Activated CD8-positive, alpha-beta T cell treated with anti-CD3 and anti-CD28 coated beads for 36 hours (primary cell): ENCODE measurements at regions not wholly inside any gene's neighbourhood (a gene's known extent, or its start where the extent isn't known, plus 50 kb on each side); places are given as distances from the start of the nearest gene placed in this dataset.
"Not testable (repeated sequence)": the region's sequence is repeated elsewhere in the genome, so short reads cannot be mapped to it uniquely, and the experiment has no call there.

Experiments used
- ATAC-seq: fragments of 200-7000 bp; cut with Tn5 transposase; one replicate; pipeline ENCODE4 v1.10.0; 2021; ENCODE audit warnings: mild to moderate bottlenecking, moderate library complexity
- CTCF ChIA-PET: fragments of 350-600 bp; sonication (Branson Sonifier 250); formaldehyde crosslinking; loops from one replicate; lab custom pipeline; 2021; ENCODE audit warnings: antibody characterized with exemption; lab: Charles Lee
- POLR2A ChIA-PET: fragments of 350-600 bp; sonication (Branson Sonifier 250); formaldehyde crosslinking; loops from one replicate; lab custom pipeline; 2021; ENCODE audit warnings: antibody characterized with exemption; lab: Charles Lee
- DNase-seq: peaks from one replicate; pipeline ENCODE4 v3.0.0-alpha.2; 2020
- H3K27ac Mint-ChIP-seq: one replicate; pipeline ENCODE4 v1.8.0; 2021; ENCODE audit warnings: mild to moderate bottlenecking, mixed read lengths
- H3K27me3 Mint-ChIP-seq: one replicate; pipeline ENCODE4 v1.8.0; 2021; ENCODE audit warnings: mixed read lengths
- H3K36me3 Mint-ChIP-seq: one replicate; pipeline ENCODE4 v1.8.0; 2021; ENCODE audit warnings: low read depth, mixed read lengths
- H3K4me1 Mint-ChIP-seq: one replicate; pipeline ENCODE4 v1.8.0; 2021; ENCODE audit warnings: low read depth, mixed read lengths
- H3K4me3 Mint-ChIP-seq: one replicate; pipeline ENCODE4 v1.8.0; 2021; ENCODE audit warnings: mild to moderate bottlenecking, moderate library complexity, mixed read lengths
- H3K9me3 Mint-ChIP-seq: one replicate; pipeline ENCODE4 v1.8.0; 2021; ENCODE audit warnings: mixed read lengths
- CTCF ChIP-seq: fragments of 200-600 bp; IDR thresholded peaks from one replicate; pipeline ENCODE4 v1.8.0; 2022; ENCODE audit warnings: antibody characterized with exemption, mild to moderate bottlenecking
- intact Hi-C: fragments of 100-400 bp; cut with micrococcal nuclease; formaldehyde crosslinking; loops from one replicate; pipeline ENCODE4 v1.10.0; 2022

- Mint-ChIP-seq H3K27me3 (no peaks in the 10 kb centered on the region), H3K4me1 (no peaks in the 10 kb centered on the region), H3K27ac (no peak overlapping the region), H3K9me3 (no peaks in the 10 kb centered on the region), H3K36me3 (no peaks in the 10 kb centered on the region), H3K4me3 (no peak overlapping the region)
- intact Hi-C loops: loop anchor here (5.0 kb wide), 1 partner anchor 221 kb away; no protein-coding TSS in a partner anchor
- ChIA-PET POLR2A (no interaction called here), CTCF (interaction anchor here (2.0 to 8.6 kb wide), 3 partner anchors 62 to 219 kb away, joined by 12 to 106 read pairs (median 42); partner anchors contain the start of gene NOG)
- ATAC-seq: no peak
- DNase-seq: no peak
- no peak for TF ChIP-seq CTCF
These were observed 115.2 kb downstream of the C17orf67 start for GRCh38 chr17:56718515-56718914.

GRCh38 chr17:56723421-56723820, 110.3 kb downstream of the C17orf67 start:
- H3K27ac Mint-ChIP-seq: no peak overlapping the region

GRCh38 chr17:56724664-56725063, 109.1 kb downstream of the C17orf67 start:
- ATAC-seq (no peak), DNase-seq (no peak)
- intact Hi-C loops: no loop called here
- Mint-ChIP-seq H3K4me1 (no peaks in the 10 kb centered on the region), H3K9me3 (no peaks in the 10 kb centered on the region), H3K36me3 (no peaks in the 10 kb centered on the region), H3K27me3 (no peaks in the 10 kb centered on the region), H3K4me3 (no peak overlapping the region), H3K27ac (no peak overlapping the region)
- TF ChIP-seq CTCF: no peak
- ChIA-PET POLR2A (interaction anchor here (1.3 kb wide), 1 partner anchor 9 kb away, joined by 4 read pairs; no protein-coding TSS in a partner anchor), CTCF (interaction anchor here (1.1 to 7.5 kb wide), 3 partner anchors 9 to 56 kb away, joined by 3 to 42 read pairs (median 23); no protein-coding TSS in a partner anchor)

More at GRCh38 chr17:56723421-56723820, 110.3 kb downstream of the C17orf67 start:
- POLR2A ChIA-PET: no interaction called here
- CTCF ChIA-PET: interaction anchor here (0.8 to 7.5 kb wide), 6 partner anchors 8 to 224 kb away, joined by 3 to 42 read pairs (median 4); no protein-coding TSS in a partner anchor
- ATAC-seq (no peak), DNase-seq (no peak)
- H3K4me1 Mint-ChIP-seq: no peaks in the 10 kb centered on the region
- no peak overlapping the region for H3K4me3 Mint-ChIP-seq
- intact Hi-C loops: no loop called here
- no peaks in the 10 kb centered on the region for H3K27me3 Mint-ChIP-seq
- H3K9me3 Mint-ChIP-seq: no peaks in the 10 kb centered on the region
- no peak for TF ChIP-seq CTCF
- no peaks in the 10 kb centered on the region for H3K36me3 Mint-ChIP-seq

- POLR2A ChIA-PET: interaction anchor here (1.3 kb wide), 1 partner anchor 10 kb away, joined by 4 read pairs; no protein-coding TSS in a partner anchor
- Mint-ChIP-seq H3K27me3 (no peaks in the 10 kb centered on the region), H3K4me1 (no peaks in the 10 kb centered on the region), H3K9me3 (no peaks in the 10 kb centered on the region), H3K4me3 (no peak overlapping the region), H3K36me3 (no peaks in the 10 kb centered on the region), H3K27ac (no peak overlapping the region)
- CTCF ChIA-PET: interaction anchor here (4.2 kb wide), 1 partner anchor 9 kb away, joined by 23 read pairs; no protein-coding TSS in a partner anchor
- DNase-seq: no peak
- TF ChIP-seq CTCF: no peak
- intact Hi-C loops: no loop called here
- no peak for ATAC-seq
These were observed 108.6 kb downstream of the C17orf67 start for GRCh38 chr17:56725144-56725543.

GRCh38 chr17:56727876-56728617, 105.7 kb downstream of the C17orf67 start:
- ChIA-PET POLR2A (no interaction called here), CTCF (interaction anchor here (1.0 to 1.8 kb wide), 2 partner anchors 12 to 136 kb away, joined by 3 to 9 read pairs; no protein-coding TSS in a partner anchor)
- H3K36me3 Mint-ChIP-seq: no peaks in the 10 kb centered on the region
- intact Hi-C loops: no loop called here
- H3K27me3 Mint-ChIP-seq: no peaks in the 10 kb centered on the region
- no peak overlapping the region for H3K4me3 Mint-ChIP-seq
- ATAC-seq: no peak
- no peaks in the 10 kb centered on the region for H3K9me3 Mint-ChIP-seq
- no peaks in the 10 kb centered on the region for H3K4me1 Mint-ChIP-seq
- no peak for DNase-seq
- no peak for TF ChIP-seq CTCF
- no peak overlapping the region for H3K27ac Mint-ChIP-seq

- ATAC-seq, intact Hi-C loops, H3K4me1 Mint-ChIP-seq, H3K27me3 Mint-ChIP-seq, H3K4me3 Mint-ChIP-seq, H3K36me3 Mint-ChIP-seq, POLR2A ChIA-PET, H3K9me3 Mint-ChIP-seq, H3K27ac Mint-ChIP-seq, DNase-seq, CTCF ChIA-PET: not testable (repeated sequence)
These were observed 102.6 kb downstream of the C17orf67 start for GRCh38 chr17:56731096-56731495.
